Endothelial cell of umbilical vein (primary cell): ENCODE measurements at regions not wholly inside any gene's neighbourhood (a gene's known extent, or its start where the extent isn't known, plus 50 kb on each side); places are given as distances from the start of the nearest gene placed in this dataset.

Experiments used
- BruUV-seq: library from RNA; stranded (reverse); fragments of 400-500 nt; replicated peaks from 2 replicates; lab custom pipeline; 2021; lab: Mats Ljungman, UMichigan
- CTCF ChIA-PET: fragments of 300-600, 350-600 bp; sonication (Branson Sonifier 250); formaldehyde crosslinking; loops from one replicate; lab custom pipeline; 2021; ENCODE audit warnings: antibody characterized with exemption, inconsistent platforms; lab: Charles Lee
- POLR2A ChIA-PET: fragments of 300-600, 350-600 bp; sonication (Branson Sonifier 250); formaldehyde crosslinking; loops from one replicate; lab custom pipeline; 2021; ENCODE audit warnings: antibody characterized with exemption, inconsistent platforms; lab: Charles Lee
- DNase-seq: peaks from one replicate; pipeline ENCODE4 v3.0.0-alpha.2; 2011; ENCODE audit warnings: low read depth, low spot score
- FAIRE-seq: peaks from 2 replicates; lab custom pipeline; 2011; peaks lifted over from hg19 to GRCh38; lab: Jason Lieb, UNC
- H2AFZ ChIP-seq: 2 replicates; pipeline ENCODE4 v1.6.0; 2012; ENCODE audit warnings: low read depth, low read length, control low read depth, inconsistent platforms
- H3K27ac ChIP-seq: 2 replicates; pipeline ENCODE4 v1.5.1; 2011; ENCODE audit warnings: low read depth, mild to moderate bottlenecking, control low read depth, low read length, moderate library complexity; ENCODE audit not compliant: insufficient read depth
- H3K27me3 ChIP-seq, 2 experiments: 2 replicates each; pipeline versions ENCODE4 v1.6.0 to v1.6.1; 2011; ENCODE audit warnings: low read length in 2 of 2, mixed read lengths in 1 of 2; ENCODE audit not compliant: control insufficient read depth in 2 of 2, insufficient read depth in 2 of 2
- H3K36me3 ChIP-seq, 2 experiments: 2 replicates in 1 of 2; 3 replicates in 1 of 2; pipeline ENCODE4 v1.5.1; 2011; ENCODE audit warnings: low read length in 2 of 2, mild to moderate bottlenecking in 1 of 2, moderate library complexity in 1 of 2; ENCODE audit not compliant: control insufficient read depth in 2 of 2, insufficient read depth in 2 of 2; ENCODE audit errors: extremely low read depth in 1 of 2
- H3K4me1 ChIP-seq: 3 replicates; pipeline ENCODE4 v1.5.1; 2011; ENCODE audit warnings: mild to moderate bottlenecking, low read length; ENCODE audit not compliant: control insufficient read depth, insufficient read depth; ENCODE audit errors: extremely low read depth
- H3K4me2 ChIP-seq: 2 replicates; pipeline ENCODE4 v1.6.1; 2011; ENCODE audit warnings: low read length, control low read depth, mixed read lengths; ENCODE audit not compliant: insufficient read depth
- H3K4me3 ChIP-seq, 3 experiments: fragments of 200-600 bp in 1 of 3; sonication (generic), shearing (Covaris generic) in 1 of 3; replicated peaks in 1 of 3; 2 replicates each; pipeline ENCODE4 v1.5.1; 2011 to 2016; ENCODE audit warnings: control low read depth in 3 of 3, low read length in 3 of 3, mild to moderate bottlenecking in 2 of 3, inconsistent platforms in 1 of 3, low read depth in 1 of 3, moderate library complexity in 1 of 3; ENCODE audit not compliant: insufficient read depth in 1 of 3
- H3K79me2 ChIP-seq: 2 replicates; pipeline ENCODE4 v1.6.0; 2012; ENCODE audit warnings: low read length, inconsistent platforms; ENCODE audit not compliant: control insufficient read depth, insufficient read depth
- H3K9ac ChIP-seq: replicated peaks from 2 replicates; pipeline ENCODE3; 2011; ENCODE audit warnings: low read length, control low read depth; ENCODE audit not compliant: insufficient read depth; ENCODE audit errors: extremely low read depth
- H3K9me1 ChIP-seq: replicated peaks from 3 replicates; pipeline ENCODE4 v1.6.0; 2011; ENCODE audit warnings: mild to moderate bottlenecking, low read length; ENCODE audit not compliant: control insufficient read depth, insufficient read depth; ENCODE audit errors: extremely low read depth
- H3K9me3 ChIP-seq: replicated peaks from 2 replicates; pipeline ENCODE4 v1.5.1; 2012; ENCODE audit warnings: low read length, inconsistent platforms; ENCODE audit not compliant: control insufficient read depth, insufficient read depth
- H4K20me1 ChIP-seq: replicated peaks from 2 replicates; pipeline ENCODE3; 2011; ENCODE audit warnings: mild to moderate bottlenecking, low read length; ENCODE audit not compliant: control insufficient read depth, insufficient read depth; ENCODE audit errors: extremely low read depth
- CTCF ChIP-seq, 2 donors: IDR thresholded peaks; 1 replicate in 1 of 2; 2 replicates in 1 of 2; pipeline ENCODE4 v1.5.1; 2011; ENCODE audit warnings: low read length in 2 of 2, mild to moderate bottlenecking in 2 of 2, moderate library complexity in 2 of 2, control low read depth in 1 of 2, inconsistent platforms in 1 of 2, low read depth in 1 of 2; ENCODE audit not compliant: insufficient read depth in 1 of 2; ENCODE audit errors: extremely low read depth in 1 of 2
- EZH2 ChIP-seq: IDR thresholded peaks from 2 replicates; pipeline ENCODE4 v1.6.1; 2012; ENCODE audit warnings: borderline replicate concordance, low read depth, mild to moderate bottlenecking, moderate library complexity, low read length, inconsistent platforms; ENCODE audit not compliant: severe bottlenecking
- GATA2 ChIP-seq: IDR thresholded peaks from 2 replicates; pipeline ENCODE4 v1.7.0; 2011; ENCODE audit warnings: low read depth, mild to moderate bottlenecking, moderate library complexity, mixed read lengths, low read length; ENCODE audit not compliant: insufficient read length, insufficient read depth
- MAX ChIP-seq: IDR thresholded peaks from 2 replicates; pipeline ENCODE4 v1.6.1; 2011; ENCODE audit not compliant: insufficient read depth, insufficient read length
- POLR2A ChIP-seq: IDR thresholded peaks from 2 replicates; pipeline ENCODE4 v1.6.1; 2012; ENCODE audit warnings: low read depth, mild to moderate bottlenecking, control low read depth, low read length
- dilution Hi-C: fragments of 300-500 bp; cut with MboI; formaldehyde crosslinking; loops from one replicate; pipeline ENCODE4 v1.15.0; 2019; ENCODE audit warnings: low sequenced_read_pairs; ENCODE audit not compliant: extremely low pct_ligation_motif_present
- intact Hi-C: fragments of 100-400 bp; cut with micrococcal nuclease; formaldehyde crosslinking; loops from one replicate; pipeline ENCODE4 v1.10.0; 2022

GRCh38 chr1:83746234-83746633 lies 252.7 kb downstream of the TTLL7 start:
- ChIA-PET POLR2A (no interaction called here), CTCF (no interaction called here)

More at GRCh38 chr1:83746234-83746633, 252.7 kb downstream of the TTLL7 start:
- no peak overlapping the region for H2AFZ ChIP-seq
- no peaks in the 10 kb centered on the region for H3K4me1 ChIP-seq
- H3K36me3 ChIP-seq: no peaks in the 10 kb centered on the region
- H3K9ac ChIP-seq: no peak overlapping the region
- intact Hi-C loops: no loop called here
- FAIRE-seq (no peak), DNase-seq (no peak)
- no peak overlapping the region for H3K27ac ChIP-seq
- BruUV-seq: no TSS peak
- no peak overlapping the region for H3K4me2 ChIP-seq
- H4K20me1 ChIP-seq: no peaks in the 10 kb centered on the region
- dilution Hi-C loops: no loop called here
- H3K27me3 ChIP-seq: no peaks in the 10 kb centered on the region
- H3K9me3 ChIP-seq: no peaks in the 10 kb centered on the region
- H3K4me3 ChIP-seq: no peak overlapping the region
- no peaks in the 10 kb centered on the region for H3K79me2 ChIP-seq
- H3K9me1 ChIP-seq: no peaks in the 10 kb centered on the region
- TF ChIP-seq GATA2: no peak
- no peak for TF ChIP-seq MAX
- TF ChIP-seq POLR2A: no peak
- no peak for TF ChIP-seq EZH2
- TF ChIP-seq CTCF (IDR thresholded peaks at IDR 0.05; ENCODE audit: extremely low read depth in 1 of 2, insufficient read depth in 1 of 2, low read depth in 1 of 2, low read length in 2 of 2): no peak
